Tongue (tissue), 1 donor: ENCODE measurements at regions not wholly inside any gene's neighbourhood (a gene's known extent, or its start where the extent isn't known, plus 50 kb on each side); places are given as distances from the start of the nearest gene placed in this dataset.
"Not testable (repeated sequence)": the region's sequence is repeated elsewhere in the genome, so short reads cannot be mapped to it uniquely, and the experiment has no call there.

Source experiments
- DNase-seq: peaks from one replicate; pipeline ENCODE4 v3.0.0-alpha.2; 2015

DNA sequence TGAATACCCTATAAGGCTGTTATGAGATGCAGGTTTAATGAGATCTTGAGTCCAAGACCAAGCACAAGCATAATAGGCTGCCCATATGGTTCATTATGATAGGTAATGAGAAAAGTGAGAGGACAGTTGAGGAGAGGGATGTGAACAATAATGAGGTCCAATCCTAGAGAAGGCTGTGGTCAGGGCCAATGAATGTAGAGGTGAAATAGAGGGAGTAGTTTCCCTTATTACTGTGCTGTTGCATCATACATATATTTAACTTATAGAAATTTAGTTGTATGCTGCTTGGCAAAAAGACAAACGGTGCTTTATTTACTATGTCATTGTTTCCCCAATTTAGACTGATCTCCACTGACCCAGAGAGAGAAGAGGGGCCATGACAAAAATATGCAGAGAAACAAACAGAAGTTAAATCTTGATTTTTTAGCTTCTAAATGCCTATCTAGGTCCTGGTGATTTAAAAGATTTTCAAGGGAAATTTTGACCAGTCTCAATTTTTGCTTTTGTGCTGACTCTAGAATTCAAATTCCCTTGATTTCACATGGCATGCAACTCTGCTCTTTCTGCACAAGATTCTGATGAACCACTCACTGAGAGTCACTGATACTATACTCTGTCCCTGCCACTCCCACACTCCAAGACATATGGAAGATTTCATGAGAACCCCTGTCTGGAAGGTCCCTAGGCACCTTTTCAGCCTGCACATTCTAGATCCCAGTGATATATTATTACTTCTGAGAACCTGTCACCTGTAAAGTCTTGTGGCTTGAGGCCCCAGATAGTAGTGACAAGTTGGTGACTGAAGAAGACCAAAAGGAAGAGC, 159.7 kb downstream of the VSIG4 start:
- DNase-seq: no peak

DNA sequence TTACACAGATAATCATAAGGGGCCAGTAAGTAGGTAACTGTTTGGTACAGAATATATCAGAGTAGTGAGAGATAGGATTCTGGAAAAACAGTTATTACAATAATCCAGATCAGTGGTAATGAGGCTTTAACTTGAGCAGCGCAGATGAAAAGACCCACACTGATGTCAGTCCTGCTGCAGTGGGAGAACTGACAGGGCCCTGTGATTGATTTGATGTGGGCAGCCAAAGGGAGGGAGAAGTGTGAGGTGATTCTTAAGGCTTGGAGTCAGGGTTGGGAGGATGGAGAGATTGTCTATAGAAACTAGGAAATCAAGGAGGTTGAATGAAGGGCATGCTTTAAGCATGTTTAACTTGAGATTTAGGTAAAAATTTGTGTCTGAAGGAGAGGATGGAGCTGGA, 161.4 kb downstream of the VSIG4 start:
- no peak for DNase-seq

DNA sequence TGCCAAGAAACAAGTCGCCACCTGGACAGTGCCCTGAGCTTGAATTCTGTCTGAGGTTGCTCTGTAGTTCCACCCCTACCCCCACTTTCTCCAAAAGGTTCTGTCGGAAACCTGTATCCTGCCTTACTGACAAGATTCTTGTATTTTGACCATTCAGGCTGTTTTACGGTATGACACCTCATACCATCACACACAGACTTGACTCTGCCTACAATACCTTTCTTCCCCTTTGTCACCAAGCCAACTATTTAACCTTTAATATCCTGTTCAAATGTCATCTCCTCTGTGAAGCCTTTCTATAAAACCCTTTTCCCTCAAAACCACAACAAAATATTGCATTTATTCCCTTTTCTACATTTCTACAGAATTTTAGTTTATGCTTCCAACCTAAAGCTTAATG, 161.9 kb downstream of the VSIG4 start:
- no peak for DNase-seq

DNA sequence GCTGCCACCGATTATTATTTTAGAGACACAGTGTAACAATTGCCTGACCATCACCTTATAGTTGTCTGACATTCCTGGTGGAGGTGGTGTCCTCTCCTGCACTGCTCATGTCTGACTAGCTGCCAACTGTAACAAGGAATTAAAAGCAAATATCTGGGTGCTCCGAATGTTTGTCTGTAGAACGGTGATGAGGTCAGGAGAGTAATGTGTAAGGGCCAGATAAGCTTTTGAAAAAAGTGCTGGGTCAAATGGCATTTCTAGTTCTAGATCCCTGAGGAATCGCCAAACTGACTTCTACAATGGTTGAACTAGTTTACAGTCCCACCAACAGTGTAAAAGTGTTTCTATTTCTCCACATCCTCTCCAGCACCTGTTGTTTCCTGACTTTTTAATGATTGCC, 164.3 kb downstream of the VSIG4 start:
- not testable (repeated sequence) for DNase-seq

- no peak for DNase-seq
Observed at GRCh38 chrX:65874765-65875164, 165.1 kb downstream of the VSIG4 start.

- DNase-seq: no peak
Observed at GRCh38 chrX:65874110-65874509, 165.8 kb downstream of the VSIG4 start.

DNA sequence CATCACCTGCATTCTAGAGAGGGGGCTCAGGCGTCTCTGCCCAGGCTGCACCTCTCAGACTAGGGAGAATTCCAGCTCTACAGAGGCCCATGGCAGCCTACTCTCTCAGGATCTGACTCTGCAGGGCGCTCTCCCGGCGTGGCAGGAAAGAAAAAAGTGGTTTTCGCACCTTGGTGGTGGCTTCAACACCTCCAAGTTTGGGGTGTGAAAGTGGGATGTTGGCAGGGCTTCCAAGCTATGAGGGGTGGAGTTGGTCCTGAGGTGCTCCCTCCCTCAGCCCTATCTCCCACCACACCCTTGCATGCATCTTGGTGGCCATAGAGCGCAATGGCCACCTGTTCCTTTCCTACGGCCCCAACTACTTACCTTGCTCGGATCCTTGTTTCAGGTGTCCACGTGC, 166.5 kb downstream of the VSIG4 start:
- DNase-seq: no peak

DNA sequence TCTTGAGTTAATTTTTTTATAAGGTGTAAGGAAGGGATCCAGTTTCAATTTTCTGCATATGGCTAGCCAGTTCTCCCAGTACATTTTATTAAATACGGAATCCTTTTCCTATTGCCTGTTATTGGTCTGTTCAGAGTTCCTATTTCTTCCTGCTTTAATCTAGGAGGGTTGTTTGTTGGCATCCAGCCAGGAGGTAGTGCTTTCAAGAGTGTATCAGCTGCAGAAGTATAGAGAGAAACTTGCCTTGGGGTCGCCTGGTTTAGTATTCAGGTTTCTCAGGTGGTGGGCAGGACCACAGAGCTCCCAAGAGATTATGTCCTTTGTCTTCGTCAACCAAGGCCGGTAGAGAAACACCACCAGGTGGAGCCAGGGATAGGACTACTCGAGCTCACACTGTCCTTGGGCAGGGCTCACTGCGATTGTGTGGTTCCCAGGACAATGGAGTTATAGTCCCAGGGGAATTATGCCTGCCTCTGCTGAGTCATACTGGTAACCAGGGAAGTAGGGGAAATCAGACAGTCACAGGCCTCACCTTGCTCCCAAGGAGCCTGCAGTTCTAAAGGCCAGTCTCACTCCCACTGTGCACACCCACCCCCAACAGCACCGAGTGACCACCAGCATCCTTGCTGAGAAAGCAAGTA, 168.1 kb downstream of the VSIG4 start:
- DNase-seq: no peak

DNA sequence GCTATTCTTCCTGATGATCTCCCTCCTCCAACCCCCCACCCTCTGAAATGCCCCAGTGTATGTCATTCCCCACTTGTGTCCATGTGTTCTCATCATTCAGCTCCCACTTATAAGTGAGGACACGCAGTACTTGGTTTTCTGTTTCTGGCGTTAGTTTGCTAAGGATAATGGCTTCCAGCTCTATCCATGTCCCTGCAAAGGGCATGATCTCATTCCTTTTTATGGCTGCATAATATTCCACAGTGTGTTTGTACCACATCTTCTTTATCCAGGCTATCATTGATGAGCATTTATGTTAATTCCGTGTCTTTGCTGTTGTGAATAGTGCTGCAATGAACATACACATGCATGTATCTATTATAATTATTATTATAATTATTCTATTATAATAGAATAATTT, 169.3 kb downstream of the VSIG4 start:
- not testable (repeated sequence) for DNase-seq

DNA sequence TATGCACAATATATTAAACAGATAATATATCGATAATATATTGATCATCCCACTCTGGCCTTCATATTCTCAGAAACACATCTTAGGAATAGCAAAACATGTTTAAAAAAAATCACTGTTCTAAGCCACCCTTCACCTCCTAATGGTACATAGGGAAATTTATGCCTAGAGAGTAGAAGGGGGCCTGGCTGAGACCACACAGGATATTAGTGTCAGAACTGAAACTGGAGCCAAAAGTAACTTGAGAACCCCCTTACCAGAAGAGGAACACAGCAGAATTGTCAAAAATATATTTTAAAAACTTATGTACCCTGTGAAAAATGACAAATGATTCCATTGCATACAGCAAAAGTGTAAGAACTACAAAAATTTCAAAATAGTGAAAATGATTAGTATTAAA, 173.1 kb downstream of the VSIG4 start:
- no peak for DNase-seq

GRCh38 chrX:65866146-65866545, 173.7 kb downstream of the VSIG4 start:
- DNase-seq: no peak

GRCh38 chrX:65862638-65863037, 177.2 kb downstream of the VSIG4 start:
- no peak for DNase-seq

DNA sequence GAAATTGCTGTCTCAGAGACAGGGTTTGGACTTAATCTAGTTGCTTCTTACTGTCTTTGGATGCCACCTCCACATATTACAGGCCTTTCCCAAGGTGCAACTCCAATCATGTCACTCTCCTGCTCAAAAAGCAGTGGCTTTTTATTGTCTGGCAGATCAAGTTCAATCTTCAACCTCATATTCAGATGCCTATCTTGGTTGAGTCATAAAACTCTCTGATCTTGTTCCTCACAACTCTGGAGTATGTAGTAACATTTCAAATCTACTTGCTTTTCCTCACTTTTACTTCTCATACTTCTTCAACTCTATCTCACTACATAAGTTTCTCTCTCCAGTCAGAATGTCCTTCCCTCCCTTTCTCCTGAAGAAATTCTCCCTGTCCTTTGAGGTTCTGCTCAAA, 180.6 kb downstream of the VSIG4 start:
- DNase-seq: no peak

GRCh38 chrX:65854437-65854836, 185.4 kb downstream of the VSIG4 start:
- DNase-seq: not testable (repeated sequence)

- DNase-seq: not testable (repeated sequence)
Observed at GRCh38 chrX:65851306-65851705, 183.9 kb downstream of the MSN start.

- not testable (repeated sequence) for DNase-seq
Observed at GRCh38 chrX:65850821-65851220, 183.4 kb downstream of the MSN start.

GRCh38 chrX:65846974-65847373, 179.5 kb downstream of the MSN start:
- DNase-seq: no peak

- DNase-seq: no peak
Observed at GRCh38 chrX:65841263-65841662, 173.8 kb downstream of the MSN start.

DNA sequence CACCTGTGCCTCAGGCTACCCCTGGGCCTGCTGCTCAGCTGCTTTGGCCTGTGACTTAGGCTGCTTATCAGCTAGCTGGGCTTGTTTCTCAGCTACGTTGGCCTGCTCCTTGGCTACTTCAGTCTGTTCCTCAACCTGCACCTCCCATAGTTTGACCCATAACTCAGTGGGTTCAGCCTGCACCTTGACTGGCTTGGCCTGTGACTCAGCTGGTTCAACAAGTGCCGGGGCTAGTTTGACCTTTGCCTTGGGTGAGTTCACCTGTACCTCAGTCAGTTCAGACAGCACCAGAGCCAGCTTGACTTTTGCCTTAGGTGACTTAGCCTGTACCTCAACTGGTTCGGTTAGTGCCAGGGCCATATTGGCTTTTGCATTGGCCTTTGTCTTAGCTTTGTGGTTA, 171.2 kb downstream of the MSN start:
- no peak for DNase-seq

DNA sequence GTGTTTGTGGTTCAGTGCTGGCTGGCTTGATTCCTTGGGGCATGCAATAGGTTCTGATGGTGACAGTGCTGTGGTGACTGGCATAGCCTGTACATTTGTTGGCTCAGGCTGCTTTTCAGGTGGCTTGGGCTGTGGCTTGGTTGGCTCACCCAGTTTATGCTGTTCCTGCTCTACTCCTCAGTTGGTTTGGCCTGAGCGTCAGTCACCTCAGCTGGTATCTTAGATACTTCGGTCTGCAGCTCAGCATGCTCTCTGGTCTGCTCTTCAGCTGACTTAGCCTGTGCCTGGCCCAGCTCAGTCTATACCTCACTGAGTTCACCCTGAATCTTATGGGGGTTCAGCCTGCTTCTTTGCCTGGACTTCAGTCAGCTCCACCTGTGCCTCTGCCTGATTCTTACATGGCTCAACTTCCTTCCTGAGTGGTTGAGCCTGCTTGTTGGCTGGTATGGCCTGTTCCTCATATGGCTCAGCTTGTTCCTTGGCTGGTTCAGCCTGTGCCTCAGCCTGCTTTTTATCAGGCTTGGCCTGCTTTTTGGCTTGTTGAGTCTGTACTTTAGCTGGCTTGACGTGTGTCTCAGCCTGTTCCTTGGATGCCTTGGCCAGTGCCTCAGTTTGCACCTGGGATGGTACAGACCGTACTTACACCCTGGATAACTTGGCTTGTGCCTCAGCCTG, 170.6 kb downstream of the MSN start:
- no peak for DNase-seq

- DNase-seq: no peak
Observed at GRCh38 chrX:65831268-65831667, 163.8 kb downstream of the MSN start.

DNA sequence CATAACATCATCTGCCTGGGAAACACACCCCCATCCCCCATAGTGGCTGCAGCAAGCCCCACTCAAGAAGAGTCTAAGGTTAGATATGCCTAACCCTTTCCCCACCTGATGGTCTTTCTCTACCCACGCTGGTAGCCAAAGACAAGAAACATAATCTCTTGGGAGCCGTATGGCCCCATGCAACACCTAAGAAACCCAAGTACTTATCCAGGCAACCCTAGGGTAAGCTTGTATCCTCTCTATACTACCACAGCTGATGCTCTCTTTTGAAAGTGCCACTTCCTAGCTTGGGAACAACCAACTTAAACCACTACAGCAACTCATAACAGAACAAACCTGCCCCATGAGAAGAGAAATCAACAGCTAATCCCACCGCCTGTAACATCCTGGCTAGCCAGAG, 161.1 kb downstream of the MSN start:
- DNase-seq: no peak

DNA sequence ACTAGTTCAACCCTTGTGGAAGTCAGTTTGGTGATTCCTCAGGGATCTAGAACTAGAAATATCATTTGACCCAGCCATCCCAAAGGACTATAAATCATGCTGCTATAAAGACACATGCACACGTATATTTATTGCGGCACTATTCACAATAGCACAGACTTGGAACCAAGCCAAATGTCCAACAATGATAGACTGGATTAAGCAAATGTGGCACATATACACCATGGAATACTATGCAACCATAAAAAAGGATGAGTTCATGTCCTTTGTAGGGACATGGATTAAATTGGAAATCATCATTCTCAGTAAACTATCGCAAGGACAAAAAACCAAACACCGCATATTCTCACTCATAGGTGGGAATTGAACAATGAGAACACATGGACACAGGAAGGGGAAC, 157.8 kb downstream of the MSN start:
- DNase-seq: not testable (repeated sequence)
